HCT116 (cell line): ENCODE measurements at regions not wholly inside any gene's neighbourhood (a gene's known extent, or its start where the extent isn't known, plus 50 kb on each side); places are given as distances from the start of the nearest gene placed in this dataset.

ENCODE experiments used
- ATAC-seq: fragments of 200-7000 bp; cut with Tn5 transposase; 2 replicates; pipeline ENCODE4 v1.9.1; 2020; ENCODE audit warnings: mild to moderate bottlenecking, moderate library complexity
- BruUV-seq: library from RNA; stranded (reverse); fragments of 400-500 nt; replicated peaks from 2 replicates; lab custom pipeline; 2021; lab: Mats Ljungman, UMichigan
- CTCF ChIA-PET: fragments of 300-600 bp; sonication (Branson Sonifier 250); formaldehyde crosslinking; loops from one replicate; lab custom pipeline; 2021; ENCODE audit warnings: antibody characterized with exemption; lab: Charles Lee
- POLR2A ChIA-PET: fragments of 300-600, 350-600 bp; sonication (Branson Sonifier 250); formaldehyde crosslinking; loops from one replicate; lab custom pipeline; 2021; ENCODE audit warnings: antibody characterized with exemption; lab: Charles Lee
- RAD21 ChIA-PET, 2 experiments: fragments of 300-600 bp; sonication (Branson Sonifier 250); formaldehyde crosslinking; loops; one replicate each; lab custom pipeline; 2023; ENCODE audit warnings: low total read pairs in 2 of 2; ENCODE audit not compliant: uncharacterized antibody in 2 of 2, unreplicated experiment in 2 of 2, low non-redundant PET in 1 of 2; lab: Charles Lee
- DNase-seq: peaks from one replicate; pipeline ENCODE4 v3.0.0-alpha.2; 2010; ENCODE audit warnings: low read depth, low spot score
- H2AFZ ChIP-seq: fragments of 200-600 bp; shearing (Covaris generic), sonication (generic); 2 replicates; pipeline ENCODE4 v1.6.1; 2017; ENCODE audit warnings: low read depth, mixed run types, mixed read lengths, antibody characterized with exemption, low read length; ENCODE audit not compliant: poor library complexity, severe bottlenecking
- H3K27ac ChIP-seq: 2 replicates; pipeline ENCODE4 v1.5.1; 2012; ENCODE audit warnings: low read depth, low read length
- H3K27me3 ChIP-seq: fragments of 200-600 bp; sonication (generic); 2 replicates; pipeline ENCODE4 v1.6.1; 2016; ENCODE audit warnings: mixed run types, low read length, mixed read lengths; ENCODE audit not compliant: insufficient read depth
- H3K36me3 ChIP-seq, 2 experiments: fragments of 200-500 bp in 1 of 2; fragments of 200-600 bp in 1 of 2; sonication (Bioruptor generic) in 1 of 2; sonication (generic) in 1 of 2; 2 replicates each; pipeline versions ENCODE4 v1.5.1 to v1.6.1; 2014 to 2016; ENCODE audit warnings: low read length in 2 of 2, inconsistent platforms in 1 of 2, mixed read lengths in 1 of 2, mixed run types in 1 of 2; ENCODE audit not compliant: insufficient read depth in 2 of 2, control insufficient read depth in 1 of 2
- H3K4me1 ChIP-seq, 2 experiments: fragments of 200-600 bp in 1 of 2; sonication (generic) in 1 of 2; 2 replicates each; pipeline versions ENCODE4 v1.5.1 to v1.6.1; 2012 to 2017; ENCODE audit warnings: low read length in 2 of 2, inconsistent platforms in 1 of 2, mild to moderate bottlenecking in 1 of 2, mixed read lengths in 1 of 2, mixed run types in 1 of 2, moderate library complexity in 1 of 2; ENCODE audit not compliant: insufficient read depth in 2 of 2, control insufficient read depth in 1 of 2
- H3K4me2 ChIP-seq: fragments of 200-600 bp; sonication (generic); 2 replicates; pipeline ENCODE4 v1.6.1; 2017; ENCODE audit warnings: mixed run types, low read length, mixed read lengths
- H3K4me3 ChIP-seq, 2 experiments: fragments of 200-600 bp in 1 of 2; sonication (generic) in 1 of 2; replicated peaks in 1 of 2; 2 replicates each; pipeline ENCODE4 v1.5.1; 2011 to 2016; ENCODE audit warnings: low read length in 2 of 2, control low read depth in 1 of 2, low read depth in 1 of 2, mild to moderate bottlenecking in 1 of 2, mixed read lengths in 1 of 2, mixed run types in 1 of 2
- H3K79me2 ChIP-seq: fragments of 200-600 bp; sonication (generic); 2 replicates; pipeline ENCODE4 v1.6.1; 2017; ENCODE audit warnings: mild to moderate bottlenecking, mixed run types, low read length, moderate library complexity, mixed read lengths; ENCODE audit not compliant: insufficient read depth
- H3K9ac ChIP-seq: fragments of 200-600 bp; sonication (generic); 2 replicates; pipeline ENCODE4 v1.6.1; 2016; ENCODE audit warnings: low read length, mixed read lengths
- H3K9me2 ChIP-seq: fragments of 200-600 bp; sonication (generic), shearing (Covaris generic); 2 replicates; pipeline ENCODE4 v1.6.1; 2017; ENCODE audit warnings: mixed run types, mild to moderate bottlenecking, moderate library complexity; ENCODE audit not compliant: insufficient read depth
- H3K9me3 ChIP-seq, 2 experiments: fragments of 200-500 bp in 1 of 2; fragments of 200-600 bp in 1 of 2; sonication (Bioruptor generic) in 1 of 2; sonication (generic) in 1 of 2; 2 replicates each; pipeline ENCODE4 v1.6.1; 2014 to 2017; ENCODE audit warnings: low read length in 2 of 2, mixed read lengths in 2 of 2, inconsistent platforms in 1 of 2, low read depth in 1 of 2, mild to moderate bottlenecking in 1 of 2, mixed run types in 1 of 2, moderate library complexity in 1 of 2; ENCODE audit not compliant: control insufficient read depth in 1 of 2, insufficient read depth in 1 of 2
- H4K20me1 ChIP-seq: fragments of 200-600 bp; sonication (generic), shearing (Covaris generic); 2 replicates; pipeline ENCODE4 v1.6.1; 2017; ENCODE audit warnings: mixed run types, mild to moderate bottlenecking, moderate library complexity; ENCODE audit not compliant: insufficient read depth
- CBX3 ChIP-seq: IDR thresholded peaks from 2 replicates; pipeline ENCODE4 v1.6.1; 2012; ENCODE audit warnings: low read depth
- CEBPB ChIP-seq: IDR thresholded peaks from 2 replicates; pipeline ENCODE4 v1.6.1; 2012; ENCODE audit warnings: low read depth
- EZH2 ChIP-seq: fragments of 200-600 bp; sonication (generic); IDR thresholded peaks from 2 replicates; pipeline ENCODE4 v1.6.1; 2017; ENCODE audit warnings: antibody characterized with exemption, mixed run types
- EZH2phosphoT487 ChIP-seq: fragments of 200-600 bp; IDR thresholded peaks from 2 replicates; pipeline ENCODE4 v1.6.1; 2018; ENCODE audit warnings: antibody characterized with exemption, borderline replicate concordance
- FOSL1 ChIP-seq: IDR thresholded peaks from 2 replicates; pipeline ENCODE4 v1.6.1; 2012; ENCODE audit warnings: low read depth
- JUND ChIP-seq: IDR thresholded peaks from 2 replicates; pipeline ENCODE4 v1.6.1; 2012
- POLR2A ChIP-seq: IDR thresholded peaks from 2 replicates; pipeline ENCODE4 v1.7.0; 2011; ENCODE audit warnings: borderline replicate concordance; ENCODE audit not compliant: insufficient read depth, insufficient read length; ENCODE audit errors: extremely low read depth
- POLR2AphosphoS5 ChIP-seq: IDR thresholded peaks from 2 replicates; pipeline ENCODE4 v1.6.1; 2011; ENCODE audit warnings: mild to moderate bottlenecking, low read depth, low read length, moderate library complexity
- SP1 ChIP-seq: IDR thresholded peaks from 2 replicates; pipeline ENCODE4 v1.6.1; 2012; ENCODE audit warnings: low read depth
- SRF ChIP-seq: IDR thresholded peaks from 2 replicates; pipeline ENCODE4 v1.6.1; 2012; ENCODE audit warnings: low read depth
- ZBTB33 ChIP-seq: IDR thresholded peaks from 2 replicates; pipeline ENCODE4 v1.6.1; 2011; ENCODE audit warnings: mild to moderate bottlenecking, low read length, moderate library complexity; ENCODE audit not compliant: insufficient replicate concordance; ENCODE audit errors: extremely low read depth
- intact Hi-C: fragments of 100-400 bp; cut with micrococcal nuclease; formaldehyde crosslinking; loops from 2 replicates; pipeline ENCODE4 v1.10.0; 2022
- TF ChIP-seq, protein P1 (sequence below): IDR thresholded peaks from 2 replicates; pipeline ENCODE4 v1.6.1; 2012; ENCODE audit warnings: low read depth
- TF ChIP-seq, protein P2 (sequence below): IDR thresholded peaks from 2 replicates; pipeline ENCODE4 v1.6.1; 2012
- TF ChIP-seq, protein P3 (sequence below), 3 experiments: fragments of 200-600 bp in 1 of 3; sonication (generic) in 1 of 3; IDR thresholded peaks in 2 of 3; conservative IDR thresholded peaks in 1 of 3; 2 replicates each; pipeline ENCODE4 v1.5.1; 2012 to 2017; ENCODE audit warnings: low read depth in 2 of 3, low read length in 2 of 3, antibody characterized with exemption in 1 of 3, borderline replicate concordance in 1 of 3, control low read depth in 1 of 3, mild to moderate bottlenecking in 1 of 3, mixed read lengths in 1 of 3, mixed run types in 1 of 3, moderate library complexity in 1 of 3; ENCODE audit not compliant: insufficient read depth in 1 of 3

DNA sequence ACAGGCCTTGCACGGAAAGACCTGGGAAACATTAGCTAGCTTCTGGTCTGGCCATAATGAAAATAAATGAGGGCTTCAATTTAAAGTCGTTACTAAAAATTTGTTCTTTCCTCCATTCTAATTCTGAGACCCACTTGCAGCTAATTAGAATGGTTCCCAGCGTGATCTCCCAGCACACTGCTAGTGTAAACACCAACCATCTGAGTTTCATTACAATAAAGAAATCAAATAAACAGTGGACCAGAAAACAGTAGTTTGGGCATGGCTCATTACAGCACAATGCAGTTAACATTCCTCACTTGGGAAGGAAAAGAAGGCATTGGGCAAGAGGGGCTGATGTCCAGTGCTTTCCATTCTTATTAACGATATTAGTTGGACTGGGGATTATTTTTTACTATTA lies 410.9 kb upstream of the SOX9 start:
- H3K79me2 ChIP-seq: no peaks in the 10 kb centered on the region
- no peak overlapping the region for H3K9ac ChIP-seq
- ChIA-PET CTCF (no interaction called here), RAD21 (no interaction called here), POLR2A (no interaction called here)
- no TSS peak for BruUV-seq
- no peak overlapping the region for H3K4me3 ChIP-seq
- H4K20me1 ChIP-seq: no peaks in the 10 kb centered on the region
- no peaks in the 10 kb centered on the region for H3K4me1 ChIP-seq
- DNase-seq: no peak
- TF ChIP-seq CEBPB: no peak
- TF ChIP-seq, all 23 proteins: peak for 0
- Histone ChIP-seq H3K9me3 (no peaks in the 10 kb centered on the region), H3K9me2 (no peaks in the 10 kb centered on the region; the same call in 1 of the 2 replicates), H3K4me2 (no peak overlapping the region), H3K27me3 (no peaks in the 10 kb centered on the region), H3K36me3 (no peaks in the 10 kb centered on the region), H2AFZ (no peak overlapping the region), H3K27ac (no peak overlapping the region)
- intact Hi-C loops: no loop called here
- no peak for ATAC-seq

DNA sequence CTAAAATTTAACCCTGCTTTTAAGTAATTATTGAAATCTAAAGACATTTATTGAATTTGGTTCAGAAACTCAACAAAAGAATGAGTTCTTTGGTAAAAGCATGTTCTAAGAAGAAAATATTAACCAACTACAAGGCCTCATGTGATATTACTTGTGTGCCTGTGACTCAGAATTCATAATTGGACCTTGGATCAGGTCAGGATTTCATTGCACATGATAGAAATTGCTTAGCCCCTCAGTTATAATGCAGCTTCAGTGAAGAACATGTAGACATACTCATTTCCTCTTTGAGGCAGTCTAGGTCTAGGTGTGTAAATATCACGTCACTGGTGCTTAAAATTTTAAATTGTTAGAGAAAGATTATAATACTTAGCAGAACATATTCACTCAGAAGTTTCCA lies 410.0 kb upstream of the SOX9 start:
- no peak for ATAC-seq
- intact Hi-C loops: no loop called here
- no peak for TF ChIP-seq EZH2
- TF ChIP-seq FOSL1: no peak
- TF ChIP-seq CBX3: no peak
- no peak for TF ChIP-seq CEBPB
- no peak for TF ChIP-seq EZH2phosphoT487
- no peak for TF ChIP-seq ZBTB33
- TF ChIP-seq POLR2AphosphoS5: no peak
- TF ChIP-seq JUND: no peak
- TF ChIP-seq, protein P1, sequence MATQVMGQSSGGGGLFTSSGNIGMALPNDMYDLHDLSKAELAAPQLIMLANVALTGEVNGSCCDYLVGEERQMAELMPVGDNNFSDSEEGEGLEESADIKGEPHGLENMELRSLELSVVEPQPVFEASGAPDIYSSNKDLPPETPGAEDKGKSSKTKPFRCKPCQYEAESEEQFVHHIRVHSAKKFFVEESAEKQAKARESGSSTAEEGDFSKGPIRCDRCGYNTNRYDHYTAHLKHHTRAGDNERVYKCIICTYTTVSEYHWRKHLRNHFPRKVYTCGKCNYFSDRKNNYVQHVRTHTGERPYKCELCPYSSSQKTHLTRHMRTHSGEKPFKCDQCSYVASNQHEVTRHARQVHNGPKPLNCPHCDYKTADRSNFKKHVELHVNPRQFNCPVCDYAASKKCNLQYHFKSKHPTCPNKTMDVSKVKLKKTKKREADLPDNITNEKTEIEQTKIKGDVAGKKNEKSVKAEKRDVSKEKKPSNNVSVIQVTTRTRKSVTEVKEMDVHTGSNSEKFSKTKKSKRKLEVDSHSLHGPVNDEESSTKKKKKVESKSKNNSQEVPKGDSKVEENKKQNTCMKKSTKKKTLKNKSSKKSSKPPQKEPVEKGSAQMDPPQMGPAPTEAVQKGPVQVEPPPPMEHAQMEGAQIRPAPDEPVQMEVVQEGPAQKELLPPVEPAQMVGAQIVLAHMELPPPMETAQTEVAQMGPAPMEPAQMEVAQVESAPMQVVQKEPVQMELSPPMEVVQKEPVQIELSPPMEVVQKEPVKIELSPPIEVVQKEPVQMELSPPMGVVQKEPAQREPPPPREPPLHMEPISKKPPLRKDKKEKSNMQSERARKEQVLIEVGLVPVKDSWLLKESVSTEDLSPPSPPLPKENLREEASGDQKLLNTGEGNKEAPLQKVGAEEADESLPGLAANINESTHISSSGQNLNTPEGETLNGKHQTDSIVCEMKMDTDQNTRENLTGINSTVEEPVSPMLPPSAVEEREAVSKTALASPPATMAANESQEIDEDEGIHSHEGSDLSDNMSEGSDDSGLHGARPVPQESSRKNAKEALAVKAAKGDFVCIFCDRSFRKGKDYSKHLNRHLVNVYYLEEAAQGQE: no peak
- TF ChIP-seq SRF: no peak
- TF ChIP-seq SP1: no peak
- TF ChIP-seq, protein P2, sequence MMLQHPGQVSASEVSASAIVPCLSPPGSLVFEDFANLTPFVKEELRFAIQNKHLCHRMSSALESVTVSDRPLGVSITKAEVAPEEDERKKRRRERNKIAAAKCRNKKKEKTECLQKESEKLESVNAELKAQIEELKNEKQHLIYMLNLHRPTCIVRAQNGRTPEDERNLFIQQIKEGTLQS: no peak
- TF ChIP-seq, protein P3, sequence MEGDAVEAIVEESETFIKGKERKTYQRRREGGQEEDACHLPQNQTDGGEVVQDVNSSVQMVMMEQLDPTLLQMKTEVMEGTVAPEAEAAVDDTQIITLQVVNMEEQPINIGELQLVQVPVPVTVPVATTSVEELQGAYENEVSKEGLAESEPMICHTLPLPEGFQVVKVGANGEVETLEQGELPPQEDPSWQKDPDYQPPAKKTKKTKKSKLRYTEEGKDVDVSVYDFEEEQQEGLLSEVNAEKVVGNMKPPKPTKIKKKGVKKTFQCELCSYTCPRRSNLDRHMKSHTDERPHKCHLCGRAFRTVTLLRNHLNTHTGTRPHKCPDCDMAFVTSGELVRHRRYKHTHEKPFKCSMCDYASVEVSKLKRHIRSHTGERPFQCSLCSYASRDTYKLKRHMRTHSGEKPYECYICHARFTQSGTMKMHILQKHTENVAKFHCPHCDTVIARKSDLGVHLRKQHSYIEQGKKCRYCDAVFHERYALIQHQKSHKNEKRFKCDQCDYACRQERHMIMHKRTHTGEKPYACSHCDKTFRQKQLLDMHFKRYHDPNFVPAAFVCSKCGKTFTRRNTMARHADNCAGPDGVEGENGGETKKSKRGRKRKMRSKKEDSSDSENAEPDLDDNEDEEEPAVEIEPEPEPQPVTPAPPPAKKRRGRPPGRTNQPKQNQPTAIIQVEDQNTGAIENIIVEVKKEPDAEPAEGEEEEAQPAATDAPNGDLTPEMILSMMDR (IDR thresholded peaks at IDR 0.05 in 2 of 3, conservative IDR thresholded peaks at IDR 0.05 in 1 of 3; ENCODE audit: borderline replicate concordance in 1 of 3, insufficient read depth in 1 of 3, low read depth in 2 of 3, low read length in 2 of 3): no peak
- TF ChIP-seq POLR2A: no peak

More for the DNA sequence above, 410.0 kb upstream of the SOX9 start:
- Histone ChIP-seq H3K79me2 (no peaks in the 10 kb centered on the region), H3K9me3 (no peaks in the 10 kb centered on the region), H3K27ac (no peak overlapping the region), H3K9ac (no peak overlapping the region), H4K20me1 (no peaks in the 10 kb centered on the region), H2AFZ (no peak overlapping the region), H3K9me2 (no peaks in the 10 kb centered on the region; the same call in 1 of the 2 replicates), H3K4me2 (no peak overlapping the region), H3K4me3 (no peak overlapping the region), H3K36me3 (no peaks in the 10 kb centered on the region), H3K27me3 (no peaks in the 10 kb centered on the region), H3K4me1 (no peaks in the 10 kb centered on the region)
- ChIA-PET CTCF (no interaction called here), POLR2A (no interaction called here), RAD21 (no interaction called here)
- no peak for DNase-seq
- no TSS peak for BruUV-seq
